ENCODE measurements at regions not wholly inside any gene's neighbourhood (a gene's known extent, or its start where the extent isn't known, plus 50 kb on each side); places are given as distances from the start of the nearest gene placed in this dataset.

DNA sequence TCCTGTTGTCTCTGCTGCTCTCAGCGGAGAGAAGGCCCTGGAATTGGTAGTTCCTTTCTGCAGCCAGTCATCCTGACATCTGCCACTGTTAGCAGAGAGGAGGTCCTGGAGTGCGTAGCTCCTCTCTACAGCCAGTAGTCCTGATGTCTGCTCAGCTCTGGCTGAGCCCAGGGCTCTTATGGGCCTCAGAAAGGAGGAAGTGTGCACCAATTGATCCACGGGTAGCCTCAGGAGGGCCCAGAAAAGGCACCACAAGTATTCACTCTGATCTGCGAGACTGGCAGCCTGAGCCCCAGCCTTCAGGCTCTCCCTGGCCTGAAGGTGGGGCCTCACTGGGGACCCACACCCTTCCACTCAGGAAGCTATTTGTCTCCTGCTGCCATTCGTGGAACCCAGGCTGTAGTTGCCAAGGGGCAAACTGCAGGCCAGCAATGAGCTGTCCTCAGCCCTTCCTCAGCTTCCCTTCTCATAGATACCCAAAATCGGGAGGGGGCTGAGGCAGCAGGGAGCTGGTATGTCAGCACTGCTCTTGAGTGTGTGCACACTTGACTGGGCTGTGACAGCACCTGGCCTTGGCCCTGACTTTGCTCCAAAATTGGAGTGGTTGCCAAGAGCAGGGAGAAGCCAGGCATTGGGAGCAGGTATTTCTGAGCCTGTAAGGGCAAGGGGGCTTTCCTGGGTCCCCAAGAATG lies 1049.5 kb upstream of the ACO1 start:
- no peak for TF ChIP-seq CTCF (IDR thresholded peaks at IDR 0.05)
- TF ChIP-seq POLR2A (IDR thresholded peaks at IDR 0.05) = no peak
